Activated CD4-positive, alpha-beta T cell treated with anti-CD3 and anti-CD28 coated beads for 24 hours (primary cell): ENCODE measurements at regions not wholly inside any gene's neighbourhood (a gene's known extent, or its start where the extent isn't known, plus 50 kb on each side); places are given as distances from the start of the nearest gene placed in this dataset.
"Not testable (repeated sequence)": the region's sequence is repeated elsewhere in the genome, so short reads cannot be mapped to it uniquely, and the experiment has no call there.

Experiments
- DNase-seq, 2 donors: peaks; one replicate each; pipeline ENCODE4 v3.0.0-alpha.2; 2020; ENCODE audit warnings: low read depth in 2 of 2

DNA sequence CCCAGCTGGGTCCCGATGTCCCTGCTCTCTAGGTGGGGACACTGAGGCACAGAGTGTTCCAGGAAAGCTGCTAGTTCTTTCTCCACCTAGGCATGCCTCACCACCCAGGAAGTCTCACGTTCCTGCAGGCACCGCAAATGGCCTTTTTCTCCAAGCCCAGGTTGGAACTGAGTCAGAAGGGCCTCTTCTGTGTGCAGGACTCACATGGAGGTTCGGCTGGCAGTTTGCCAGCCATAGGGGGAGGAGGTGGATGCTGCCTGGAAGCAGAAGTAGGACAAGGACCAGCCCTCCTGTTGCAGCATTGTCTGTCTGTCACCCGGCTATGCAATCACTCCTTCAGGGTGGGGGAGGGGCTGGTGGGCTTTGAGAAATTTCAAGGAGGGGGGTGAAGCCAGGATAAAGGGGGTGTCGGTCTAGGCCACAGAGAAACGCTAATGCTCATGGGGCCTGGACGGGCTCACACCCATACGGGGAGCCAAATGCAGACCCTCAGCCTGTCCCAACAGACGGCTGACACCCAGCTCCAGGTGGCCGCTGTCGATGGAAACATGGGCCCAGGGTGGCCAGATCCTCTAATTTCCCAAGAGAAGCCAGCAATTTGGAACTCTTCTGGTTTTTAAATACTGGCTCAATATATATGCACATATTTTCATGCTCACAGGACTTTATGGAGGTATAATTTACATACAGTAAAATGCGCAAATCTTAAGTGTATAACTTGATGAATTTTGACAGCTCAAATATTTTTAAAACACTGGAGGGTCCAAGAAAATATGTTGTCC lies 120.5 kb downstream of the PHETA1 start:
- no peak for DNase-seq

GRCh38 chr12:111247083-111247783 lies 121.7 kb downstream of the PHETA1 start:
- no peak for DNase-seq

- DNase-seq = no peak
These were observed 122.4 kb downstream of the PHETA1 start for GRCh38 chr12:111246477-111247011.

- DNase-seq = no peak
These were observed 123.0 kb downstream of the PHETA1 start for GRCh38 chr12:111245701-111246476.

DNA sequence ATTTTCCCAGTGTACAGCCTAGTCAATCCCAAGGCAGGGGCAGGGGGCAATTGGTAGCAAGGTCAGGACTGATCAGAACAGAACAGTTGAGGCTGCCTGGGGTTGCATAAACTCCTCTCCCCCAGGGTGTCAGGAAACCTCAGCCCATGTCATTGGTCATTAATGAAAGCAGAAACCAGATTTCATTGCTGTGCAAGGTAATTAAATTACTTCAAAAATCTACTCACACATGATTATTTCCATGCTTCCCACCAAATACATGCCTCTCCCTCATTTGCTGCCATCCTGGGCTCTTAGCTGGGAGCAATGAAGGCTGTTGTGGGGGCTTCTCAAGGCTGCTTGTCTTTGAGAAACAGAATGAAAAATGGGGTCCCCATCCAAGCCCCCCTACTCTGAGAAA lies 124.2 kb downstream of the PHETA1 start:
- DNase-seq = no peak

- DNase-seq = not testable (repeated sequence)
These were observed 126.1 kb downstream of the PHETA1 start for GRCh38 chr12:111242817-111243216.

GRCh38 chr12:111242184-111242583 lies 126.7 kb downstream of the PHETA1 start:
- DNase-seq = no peak

DNA sequence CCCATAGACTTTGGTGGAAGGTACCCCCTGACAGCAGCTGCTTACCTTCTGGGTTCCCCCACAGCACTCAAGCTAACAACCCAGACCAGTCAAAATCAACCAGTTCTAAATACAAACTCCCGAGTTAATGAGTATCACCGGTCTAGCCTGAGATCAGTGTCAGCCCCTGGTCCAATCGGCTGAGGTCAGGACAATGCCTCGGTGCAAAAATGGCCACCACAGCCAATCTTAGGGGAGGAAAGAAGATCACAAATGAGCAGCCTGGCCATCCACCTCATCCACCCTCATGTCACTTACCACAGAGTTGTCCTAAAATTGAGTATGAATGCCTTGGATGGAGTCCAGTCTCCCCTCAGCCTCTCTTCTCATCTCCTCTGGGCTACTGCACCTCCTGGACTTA lies 128.5 kb downstream of the PHETA1 start:
- no peak for DNase-seq

DNA sequence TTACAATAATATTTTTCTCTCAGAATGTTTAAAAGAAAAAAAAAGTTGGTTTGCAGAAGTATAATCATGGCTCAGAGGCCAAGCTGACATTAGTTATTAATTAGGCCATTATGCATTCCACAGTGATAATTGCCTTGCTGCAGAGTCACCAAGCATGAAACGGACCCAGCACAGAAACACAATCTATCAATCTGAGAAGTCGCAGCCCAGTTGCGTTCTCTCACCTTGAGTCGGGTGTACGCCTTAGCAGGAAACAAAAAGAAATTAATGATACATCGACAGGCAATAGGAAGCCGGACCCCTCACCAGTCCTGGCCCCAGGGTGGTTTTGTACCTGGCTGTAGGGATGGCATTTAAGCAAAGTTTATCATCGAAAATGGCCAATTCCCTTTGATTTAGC lies 129.7 kb downstream of the PHETA1 start:
- DNase-seq = no peak

GRCh38 chr12:111238075-111238734 lies 130.7 kb downstream of the PHETA1 start:
- DNase-seq = no peak

DNA sequence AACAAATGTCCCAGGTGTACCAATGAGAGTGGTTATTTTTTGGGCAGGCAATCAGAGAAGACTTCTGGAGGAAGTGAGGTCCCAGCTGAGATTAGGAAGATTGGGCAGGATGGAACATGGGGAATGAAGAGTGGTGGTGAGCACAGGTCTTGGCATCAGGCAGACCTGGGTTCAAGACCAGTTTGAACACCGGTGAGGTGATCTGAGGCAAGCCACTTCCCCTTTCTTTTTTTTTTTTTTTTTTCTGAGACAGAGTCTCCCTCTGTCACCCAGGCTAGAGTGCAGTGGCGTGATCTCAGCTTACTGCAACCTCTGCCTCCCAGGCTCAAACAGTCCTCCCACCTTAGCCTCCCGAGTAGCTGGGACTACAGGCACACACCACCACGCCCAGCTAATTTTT lies 134.4 kb downstream of the PHETA1 start:
- not testable (repeated sequence) for DNase-seq

- DNase-seq = no peak
These were observed 135.1 kb downstream of the PHETA1 start for GRCh38 chr12:111233786-111234185.

GRCh38 chr12:111230649-111231048 lies 138.2 kb downstream of the PHETA1 start:
- DNase-seq = no peak

DNA sequence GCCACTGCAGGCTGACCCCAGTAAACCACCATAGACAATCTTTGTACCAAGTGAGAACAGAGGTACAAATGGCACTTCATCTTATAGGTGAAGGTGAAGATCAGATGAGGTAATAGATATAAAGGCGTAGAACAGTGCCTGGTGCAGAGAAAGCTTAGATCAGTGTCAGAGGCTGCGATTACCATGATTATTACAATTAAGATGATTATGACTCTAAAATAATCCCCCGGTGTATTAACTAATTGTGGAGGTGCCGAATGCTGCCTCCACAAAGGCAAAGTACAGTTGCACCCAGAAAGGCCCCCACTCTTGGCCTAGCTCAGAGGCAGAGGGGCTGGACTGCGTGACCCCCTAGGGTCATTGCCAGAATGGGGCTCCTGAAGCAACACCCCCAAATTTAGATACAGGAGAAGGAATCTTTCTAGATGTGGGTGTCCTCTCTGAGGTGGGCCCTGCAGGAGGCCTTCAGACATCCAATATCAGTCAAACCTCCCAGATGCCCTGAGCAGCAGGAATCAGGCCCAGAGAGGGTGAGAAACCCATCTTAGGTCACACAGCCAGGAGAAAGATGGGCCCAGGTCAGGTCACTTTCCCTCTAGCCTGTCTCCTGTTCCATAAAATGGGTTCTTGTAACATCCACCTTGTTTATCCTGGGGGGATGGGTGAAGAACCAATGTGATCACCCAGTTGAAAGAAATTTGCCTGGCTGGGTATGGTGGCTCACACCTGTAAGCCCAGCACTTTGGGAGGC lies 139.8 kb downstream of the PHETA1 start:
- DNase-seq = no peak

- DNase-seq = no peak
These were observed 141.1 kb downstream of the PHETA1 start for GRCh38 chr12:111227476-111228420.

- DNase-seq = no peak
These were observed 142.2 kb downstream of the PHETA1 start for GRCh38 chr12:111226680-111227079.

DNA sequence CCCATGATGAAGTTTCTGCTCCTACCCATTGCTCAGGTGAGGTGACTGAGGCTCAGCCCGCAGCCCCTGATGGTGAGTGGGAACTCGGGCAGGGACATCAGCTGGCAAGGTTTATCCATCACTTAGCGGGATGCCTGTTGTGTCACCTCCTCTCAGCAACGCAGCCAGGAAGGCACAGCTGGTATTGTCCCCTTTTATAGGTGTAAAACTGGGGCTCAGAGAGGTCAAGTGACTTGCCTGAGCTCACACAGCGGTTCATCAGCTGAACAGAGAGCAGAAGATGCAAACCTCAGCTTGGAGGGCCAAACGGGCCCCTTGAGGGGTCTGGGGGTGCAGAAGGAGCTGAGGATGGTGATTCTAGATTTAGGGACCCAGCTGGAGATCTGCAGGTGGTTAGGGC lies 143.6 kb downstream of the PHETA1 start:
- DNase-seq = no peak

GRCh38 chr12:111224186-111225066 lies 144.5 kb downstream of the PHETA1 start:
- DNase-seq = no peak

GRCh38 chr12:111222523-111222922 lies 146.4 kb downstream of the PHETA1 start:
- DNase-seq = no peak
